ENCODE measurements at regions not wholly inside any gene's neighbourhood (a gene's known extent, or its start where the extent isn't known, plus 50 kb on each side); places are given as distances from the start of the nearest gene placed in this dataset.

GRCh38 chr3:118808723-118809122 lies 225.9 kb downstream of the IGSF11 start:
- TF ChIP-seq CEBPB (IDR thresholded peaks at IDR 0.05; ENCODE audit: low read depth, low read length) (no peak), POLR2A (IDR thresholded peaks at IDR 0.05; ENCODE audit: control extremely low read depth in 1 of 2, low read depth in 2 of 2, low read length in 2 of 2) (no peak), GTF2F1 (IDR thresholded peaks at IDR 0.05; ENCODE audit: borderline replicate concordance, low read depth, low read length) (no peak), POLR2AphosphoS5 (IDR thresholded peaks at IDR 0.05; ENCODE audit: low read depth, low read length) (no peak), EZH2 (IDR thresholded peaks at IDR 0.05; ENCODE audit: low read depth, low read length, severe bottlenecking) (no peak), CTCF (IDR thresholded peaks at IDR 0.05; ENCODE audit: control extremely low read depth in 1 of 3, insufficient read depth in 1 of 3, low read depth in 1 of 3, low read length in 3 of 3) (no peak)
